WTC11 (cell line): ENCODE measurements at regions not wholly inside any gene's neighbourhood (a gene's known extent, or its start where the extent isn't known, plus 50 kb on each side); places are given as distances from the start of the nearest gene placed in this dataset.
A peak's percentile ranks its signal among the peaks of the same experiment; 100 is the strongest.

Source experiments
- ATAC-seq: fragments of 200-7000 bp; cut with Tn5 transposase; 2 replicates; pipeline ENCODE4 v1.10.0; 2021; ENCODE audit warnings: mild to moderate bottlenecking, moderate library complexity
- CTCF ChIA-PET: fragments of 300-600 bp; sonication (Branson Sonifier 250); formaldehyde crosslinking; loops from one replicate; lab custom pipeline; 2021; ENCODE audit warnings: antibody characterized with exemption; lab: Charles Lee
- POLR2A ChIA-PET: fragments of 350-600 bp; sonication (Branson Sonifier 250); formaldehyde crosslinking; loops from one replicate; lab custom pipeline; 2021; ENCODE audit warnings: antibody characterized with exemption; lab: Charles Lee
- DNase-seq: peaks from one replicate; pipeline ENCODE4 v3.0.0; 2021; ENCODE audit warnings: low spot score
- H3K27ac Mint-ChIP-seq: 2 replicates; pipeline ENCODE4 v1.8.0; 2021; ENCODE audit warnings: mixed read lengths
- H3K27me3 Mint-ChIP-seq: 2 replicates; pipeline ENCODE4 v1.8.0; 2021; ENCODE audit warnings: low read depth, mild to moderate bottlenecking, moderate library complexity, mixed read lengths
- H3K36me3 Mint-ChIP-seq: 2 replicates; pipeline ENCODE4 v1.8.0; 2021; ENCODE audit warnings: mixed read lengths
- H3K4me1 Mint-ChIP-seq: 2 replicates; pipeline ENCODE4 v1.8.0; 2022; ENCODE audit warnings: mixed read lengths
- H3K4me3 Mint-ChIP-seq: 2 replicates; pipeline ENCODE4 v1.8.0; 2021; ENCODE audit warnings: mild to moderate bottlenecking, moderate library complexity, mixed read lengths
- H3K9me3 Mint-ChIP-seq: 2 replicates; pipeline ENCODE4 v1.8.0; 2021; ENCODE audit warnings: mixed read lengths
- AFF4 ChIP-seq: sonication (generic); formaldehyde crosslinking; IDR thresholded peaks from 2 replicates; pipeline ENCODE4 v1.8.1; 2023; ENCODE audit warnings: mild to moderate bottlenecking, missing genetic modification reagents, borderline replicate concordance
- ARID4B ChIP-seq: sonication (generic); formaldehyde crosslinking; IDR thresholded peaks from 2 replicates; pipeline ENCODE4 v1.8.0; 2023; ENCODE audit warnings: missing genetic modification reagents, mild to moderate bottlenecking, borderline replicate concordance
- ATF1 ChIP-seq: sonication (generic); formaldehyde crosslinking; IDR thresholded peaks from 2 replicates; pipeline ENCODE4 v1.8.1; 2023; ENCODE audit warnings: mild to moderate bottlenecking, moderate library complexity, missing genetic modification reagents
- ATF3 ChIP-seq: sonication (generic); formaldehyde crosslinking; conservative IDR thresholded peaks from 2 replicates; pipeline ENCODE4 v1.8.1; 2022; ENCODE audit warnings: mild to moderate bottlenecking, missing genetic modification reagents
- ATF6 ChIP-seq: sonication (generic); formaldehyde crosslinking; IDR thresholded peaks from 2 replicates; pipeline ENCODE4 v1.8.1; 2023; ENCODE audit warnings: mild to moderate bottlenecking, missing genetic modification reagents
- CDX4 ChIP-seq: fragments of 250-450 bp; sonication (Bioruptor Pico); IDR thresholded peaks from 2 replicates; pipeline ENCODE4 v1.9.0; 2021; ENCODE audit warnings: moderate library complexity, mild to moderate bottlenecking, inconsistent platforms, borderline replicate concordance
- ELF4 ChIP-seq: sonication (generic); formaldehyde crosslinking; IDR thresholded peaks from 2 replicates; pipeline ENCODE4 v1.8.1; 2022; ENCODE audit warnings: low read depth, mild to moderate bottlenecking, moderate library complexity, missing genetic modification reagents
- ESRRA ChIP-seq: sonication (generic); formaldehyde crosslinking; IDR thresholded peaks from 2 replicates; pipeline ENCODE4 v1.8.1; 2022; ENCODE audit warnings: mild to moderate bottlenecking, missing genetic modification reagents, borderline replicate concordance
- FOXJ3 ChIP-seq: sonication (generic); formaldehyde crosslinking; IDR thresholded peaks from 2 replicates; pipeline ENCODE4 v1.9.0; 2021; ENCODE audit warnings: missing genetic modification reagents, mild to moderate bottlenecking, borderline replicate concordance
- KAT7 ChIP-seq: sonication (generic); formaldehyde crosslinking; IDR thresholded peaks from 2 replicates; pipeline ENCODE4 v1.8.1; 2023; ENCODE audit warnings: missing genetic modification reagents, mild to moderate bottlenecking, borderline replicate concordance
- MAX ChIP-seq: sonication (generic); formaldehyde crosslinking; IDR thresholded peaks from 2 replicates; pipeline ENCODE4 v1.8.0; 2022; ENCODE audit warnings: mild to moderate bottlenecking, missing genetic modification reagents
- MXD4 ChIP-seq: fragments of 250-450 bp; sonication (Bioruptor Pico); IDR thresholded peaks from 2 replicates; pipeline ENCODE4 v1.8.0; 2021; ENCODE audit warnings: mild to moderate bottlenecking, moderate library complexity, borderline replicate concordance
- PREB ChIP-seq: sonication (generic); formaldehyde crosslinking; IDR thresholded peaks from 2 replicates; pipeline ENCODE4 v1.8.1; 2022; ENCODE audit warnings: mild to moderate bottlenecking, missing genetic modification reagents, moderate library complexity, borderline replicate concordance
- PRRX2 ChIP-seq: fragments of 250-450 bp; sonication (Bioruptor Pico); IDR thresholded peaks from 2 replicates; pipeline ENCODE4 v1.8.0; 2021; ENCODE audit warnings: mild to moderate bottlenecking
- TCF7 ChIP-seq: sonication (generic); formaldehyde crosslinking; IDR thresholded peaks from 2 replicates; pipeline ENCODE4 v1.8.0; 2022; ENCODE audit warnings: mild to moderate bottlenecking, low read depth, missing genetic modification reagents, moderate library complexity
- ZBTB43 ChIP-seq: sonication (generic); formaldehyde crosslinking; IDR thresholded peaks from 2 replicates; pipeline ENCODE4 v1.8.1; 2023; ENCODE audit warnings: mild to moderate bottlenecking, missing genetic modification reagents
- ZMAT4 ChIP-seq: fragments of 250-450 bp; sonication (Bioruptor Pico); IDR thresholded peaks from 2 replicates; pipeline ENCODE4 v1.9.0; 2021; ENCODE audit warnings: mild to moderate bottlenecking
- ZNF121 ChIP-seq: sonication (generic); formaldehyde crosslinking; IDR thresholded peaks from 2 replicates; pipeline ENCODE4 v1.8.0; 2023; ENCODE audit warnings: missing genetic modification reagents
- ZNF232 ChIP-seq: sonication (generic); formaldehyde crosslinking; IDR thresholded peaks from 2 replicates; pipeline ENCODE4 v1.8.0; 2022; ENCODE audit warnings: mild to moderate bottlenecking, missing genetic modification reagents
- ZNF263 ChIP-seq: sonication (generic); formaldehyde crosslinking; IDR thresholded peaks from 2 replicates; pipeline ENCODE4 v1.8.1; 2022; ENCODE audit warnings: low read depth, mild to moderate bottlenecking, moderate library complexity, missing genetic modification reagents
- ZNF423 ChIP-seq: fragments of 250-450 bp; sonication (Bioruptor Pico); IDR thresholded peaks from 2 replicates; pipeline ENCODE4 v2.1.2; 2022; ENCODE audit warnings: mild to moderate bottlenecking, moderate library complexity
- ZNF671 ChIP-seq: fragments of 250-450 bp; sonication (Bioruptor Pico); IDR thresholded peaks from 2 replicates; pipeline ENCODE4 v1.8.0; 2021; ENCODE audit warnings: mild to moderate bottlenecking

GRCh38 chr9:134260801-134261200 lies 65.5 kb upstream of the RXRA start (continued):
- no peak for TF ChIP-seq ATF3 (CRISPR knock-in tag)
- TF ChIP-seq MXD4 (CRISPR knock-in tag): no peak
- no peak for TF ChIP-seq ARID4B (CRISPR knock-in tag)
- TF ChIP-seq ZNF121 (CRISPR knock-in tag): no peak
- TF ChIP-seq ZNF232: no peak
- no peak for TF ChIP-seq PRRX2 (CRISPR knock-in tag)
- TF ChIP-seq PREB (CRISPR knock-in tag): no peak
- no peak for TF ChIP-seq FOXJ3 (CRISPR knock-in tag)
- TF ChIP-seq, all 79 proteins: peak for 0

GRCh38 chr9:134262035-134262434 lies 64.2 kb upstream of the RXRA start:
- ATAC-seq (no peak), DNase-seq (no peak)
- Mint-ChIP-seq H3K36me3 (no peaks in the 10 kb centered on the region), H3K4me3 (no peak overlapping the region), H3K27me3 (no peaks in the 10 kb centered on the region), H3K4me1 (no peaks in the 10 kb centered on the region), H3K27ac (peak overlapping the region; percentile 79), H3K9me3 (no peaks in the 10 kb centered on the region)
- CTCF ChIA-PET: interaction anchor here (1.5 kb wide), 1 partner anchor 10 kb away, joined by 4 read pairs; no protein-coding TSS in a partner anchor
- POLR2A ChIA-PET: no interaction called here
- TF ChIP-seq ZNF263 (no peak), ESRRA (CRISPR knock-in tag) (no peak), ZMAT4 (CRISPR knock-in tag) (no peak), ATF6 (CRISPR knock-in tag) (no peak), MAX (no peak), TCF7 (no peak), ELF4 (CRISPR knock-in tag) (no peak), ZBTB43 (CRISPR knock-in tag) (no peak), ZNF423 (CRISPR knock-in tag) (no peak), AFF4 (CRISPR knock-in tag) (no peak), CDX4 (CRISPR knock-in tag) (no peak), KAT7 (CRISPR knock-in tag) (no peak), ZNF671 (no peak), ATF1 (CRISPR knock-in tag) (no peak)
